TTC549 (cell line): ENCODE measurements at regions not wholly inside any gene's neighbourhood (a gene's known extent, or its start where the extent isn't known, plus 50 kb on each side); places are given as distances from the start of the nearest gene placed in this dataset.

Experiments used
- FAIRE-seq: peaks from 2 replicates; lab custom pipeline; 2012; peaks lifted over from hg19 to GRCh38; lab: Jason Lieb, UNC

GRCh38 chr16:85546585-85547447 lies 66.3 kb upstream of the GSE1 start:
- no peak for FAIRE-seq

GRCh38 chr16:85548375-85548774 lies 64.7 kb upstream of the GSE1 start:
- no peak for FAIRE-seq

GRCh38 chr16:85549766-85550421 lies 63.2 kb upstream of the GSE1 start:
- no peak for FAIRE-seq

GRCh38 chr16:85550422-85550864 lies 62.7 kb upstream of the GSE1 start:
- no peak for FAIRE-seq

- FAIRE-seq, result no peak
Observed at GRCh38 chr16:85550953-85551924, 61.9 kb upstream of the GSE1 start.

- no peak for FAIRE-seq
Observed at GRCh38 chr16:85552980-85553435, 60.1 kb upstream of the GSE1 start.

GRCh38 chr16:85553436-85554113 lies 59.5 kb upstream of the GSE1 start:
- FAIRE-seq, result no peak

- peak; percentile 15 for FAIRE-seq
Observed at GRCh38 chr16:85554114-85554888, 58.8 kb upstream of the GSE1 start.

GRCh38 chr16:85554889-85555718 lies 58.0 kb upstream of the GSE1 start:
- no peak for FAIRE-seq

GRCh38 chr16:85555719-85556455 lies 57.2 kb upstream of the GSE1 start:
- FAIRE-seq, result no peak

- no peak for FAIRE-seq
Observed at GRCh38 chr16:85556456-85557082, 56.6 kb upstream of the GSE1 start.

- no peak for FAIRE-seq
Observed at GRCh38 chr16:85557083-85557970, 55.8 kb upstream of the GSE1 start.

GRCh38 chr16:85557971-85558657 lies 55.0 kb upstream of the GSE1 start:
- no peak for FAIRE-seq

- no peak for FAIRE-seq
Observed at GRCh38 chr16:85560932-85561247, 52.2 kb upstream of the GSE1 start.

GRCh38 chr16:85561248-85562092 lies 51.7 kb upstream of the GSE1 start:
- no peak for FAIRE-seq

GRCh38 chr16:85562093-85562786 lies 50.9 kb upstream of the GSE1 start:
- no peak for FAIRE-seq
